ENCODE measurements at regions not wholly inside any gene's neighbourhood (a gene's known extent, or its start where the extent isn't known, plus 50 kb on each side); places are given as distances from the start of the nearest gene placed in this dataset.
A peak's percentile ranks its signal among the peaks of the same experiment; 100 is the strongest.

- Mint-ChIP-seq H3K27ac (peak overlapping the region; percentile 92), H3K27me3 (ENCODE audit: low read depth) (no peaks in the 10 kb centered on the region), H3K4me3 (no peak overlapping the region), H3K36me3 (no peaks in the 10 kb centered on the region), H3K9me3 (peaks cover 4% of the 10 kb centered on the region), H3K4me1 (peaks cover 33% of the 10 kb centered on the region)
- no peak for TF ChIP-seq CTCF (IDR thresholded peaks at IDR 0.05; ENCODE audit: unreplicated experiment)
- DNase-seq (ENCODE audit: low spot score in 2 of 2, unreplicated experiment in 2 of 2): no peak
Measured at GRCh38 chr5:39584927-39585326, 160.1 kb upstream of the DAB2 start.

- no peaks in the 10 kb centered on the region for H3K27me3 Mint-ChIP-seq (ENCODE audit: low read depth)
- H3K27ac Mint-ChIP-seq: peak overlapping the region; percentile 91
- no peaks in the 10 kb centered on the region for H3K9me3 Mint-ChIP-seq
- H3K4me3 Mint-ChIP-seq: no peak overlapping the region
- TF ChIP-seq CTCF (IDR thresholded peaks at IDR 0.05; ENCODE audit: unreplicated experiment): no peak
- no peak for DNase-seq (ENCODE audit: low spot score in 2 of 2, unreplicated experiment in 2 of 2)
- H3K36me3 Mint-ChIP-seq: no peaks in the 10 kb centered on the region
- H3K4me1 Mint-ChIP-seq: peaks cover 42% of the 10 kb centered on the region
Measured at GRCh38 chr5:39580702-39581453, 156.1 kb upstream of the DAB2 start.

- no peaks in the 10 kb centered on the region for H3K27me3 Mint-ChIP-seq (ENCODE audit: low read depth)
- H3K36me3 Mint-ChIP-seq: no peaks in the 10 kb centered on the region
- H3K4me3 Mint-ChIP-seq: no peak overlapping the region
- no peak for DNase-seq (ENCODE audit: low spot score in 2 of 2, unreplicated experiment in 2 of 2)
- TF ChIP-seq CTCF (IDR thresholded peaks at IDR 0.05; ENCODE audit: unreplicated experiment): no peak
- H3K4me1 Mint-ChIP-seq: peaks cover 33% of the 10 kb centered on the region
- H3K27ac Mint-ChIP-seq: peak overlapping the region; percentile 36
- H3K9me3 Mint-ChIP-seq: no peaks in the 10 kb centered on the region
Measured at GRCh38 chr5:39579750-39580149, 155.0 kb upstream of the DAB2 start.

- Mint-ChIP-seq H3K27ac (peak overlapping the region; percentile 36), H3K4me3 (no peak overlapping the region), H3K36me3 (no peaks in the 10 kb centered on the region), H3K9me3 (no peaks in the 10 kb centered on the region), H3K27me3 (ENCODE audit: low read depth) (peaks cover under 1% of the 10 kb centered on the region), H3K4me1 (peaks cover 27% of the 10 kb centered on the region)
- no peak for DNase-seq (ENCODE audit: low spot score in 2 of 2, unreplicated experiment in 2 of 2)
- peak; percentile 96 for TF ChIP-seq CTCF (IDR thresholded peaks at IDR 0.05; ENCODE audit: unreplicated experiment)
Measured at GRCh38 chr5:39578887-39579497, 154.2 kb upstream of the DAB2 start.

- TF ChIP-seq CTCF (IDR thresholded peaks at IDR 0.05; ENCODE audit: unreplicated experiment): no peak
- no peaks in the 10 kb centered on the region for H3K36me3 Mint-ChIP-seq
- peaks cover 2% of the 10 kb centered on the region for H3K27me3 Mint-ChIP-seq (ENCODE audit: low read depth)
- peaks cover 23% of the 10 kb centered on the region for H3K4me1 Mint-ChIP-seq
- no peak overlapping the region for H3K4me3 Mint-ChIP-seq
- H3K27ac Mint-ChIP-seq: no peak overlapping the region
- no peak for DNase-seq (ENCODE audit: low spot score in 2 of 2, unreplicated experiment in 2 of 2)
- H3K9me3 Mint-ChIP-seq: no peaks in the 10 kb centered on the region
Measured at GRCh38 chr5:39577529-39577928, 152.7 kb upstream of the DAB2 start.

Measured in mesothelial cell of epicardium (in vitro differentiated cells).